Breast epithelium (tissue), 4 donors: ENCODE measurements at regions not wholly inside any gene's neighbourhood (a gene's known extent, or its start where the extent isn't known, plus 50 kb on each side); places are given as distances from the start of the nearest gene placed in this dataset.
A peak's percentile ranks its signal among the peaks of the same experiment; 100 is the strongest.

ENCODE experiments used
- DNase-seq, 2 donors: peaks; one replicate each; pipeline ENCODE4 v3.0.0-alpha.2; 2019; ENCODE audit warnings: low spot score in 2 of 2
- H3K27ac ChIP-seq, 2 donors: fragments of 200-600 bp; sonication (generic) in 1 of 2; one replicate each; pipeline ENCODE4 v1.5.1; 2016 to 2019; ENCODE audit warnings: mild to moderate bottlenecking in 1 of 2
- H3K27me3 ChIP-seq, 2 donors: fragments of 200-600 bp; sonication (generic) in 1 of 2; one replicate each; pipeline versions ENCODE4 v1.5.1 to v1.6.0; 2017 to 2019; ENCODE audit warnings: control low read depth in 1 of 2, mild to moderate bottlenecking in 1 of 2
- H3K36me3 ChIP-seq: fragments of 200-600 bp; one replicate; pipeline ENCODE4 v1.5.1; 2019
- H3K4me1 ChIP-seq, 2 donors: fragments of 200-600 bp; sonication (generic); one replicate each; pipeline ENCODE4 v1.5.1; 2016 to 2019; ENCODE audit warnings: control low read depth in 1 of 2
- H3K4me3 ChIP-seq, 3 donors: fragments of 200-600 bp; sonication (generic); 1 replicate in 2 of 3; 2 replicates in 1 of 3; pipeline ENCODE4 v1.5.1; 2016 to 2019; ENCODE audit warnings: mild to moderate bottlenecking in 3 of 3, moderate library complexity in 2 of 3
- H3K9me3 ChIP-seq, 2 donors: fragments of 200-600 bp; sonication (generic) in 1 of 2; one replicate each; pipeline ENCODE4 v1.5.1; 2016 to 2019; ENCODE audit warnings: control low read depth in 1 of 2
- CTCF ChIP-seq, 3 donors: fragments of 450-650 bp; IDR thresholded peaks; one replicate each; pipeline ENCODE4 v1.5.1; 2016 to 2017; ENCODE audit warnings: antibody characterized with exemption in 3 of 3, mild to moderate bottlenecking in 3 of 3, moderate library complexity in 3 of 3
- POLR2A ChIP-seq: fragments of 450-650 bp; IDR thresholded peaks from one replicate; pipeline ENCODE4 v1.6.1; 2016; ENCODE audit warnings: antibody characterized with exemption, mild to moderate bottlenecking, moderate library complexity
- POLR2AphosphoS5 ChIP-seq, 3 donors: sonication (generic); formaldehyde crosslinking; IDR thresholded peaks; one replicate each; pipeline ENCODE4 v1.6.1; 2017; ENCODE audit warnings: antibody characterized with exemption in 3 of 3
- intact Hi-C: fragments of 100-400 bp; cut with DNase I; formaldehyde crosslinking; loops from one replicate; pipeline ENCODE4 v1.15.1; 2023; ENCODE audit warnings: low total_unique reads

DNA sequence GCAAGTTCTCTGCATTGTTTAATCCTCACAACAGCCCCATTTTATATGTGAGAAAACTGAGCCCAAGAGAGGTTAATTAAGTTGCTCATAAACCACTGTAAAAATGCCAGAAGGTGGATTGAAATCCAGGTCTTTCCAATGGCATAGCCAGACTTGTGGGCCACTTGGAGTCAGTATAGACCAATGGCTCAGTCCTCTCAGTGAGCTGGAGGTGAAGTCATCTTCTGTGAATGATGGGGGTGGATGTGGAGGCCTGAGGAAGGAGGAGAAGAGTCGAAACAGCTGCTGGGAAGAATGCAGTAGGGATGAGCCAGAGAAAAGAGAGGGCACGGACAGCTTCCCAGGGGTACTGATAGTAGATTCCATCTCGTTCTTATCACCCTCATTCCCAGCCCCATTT, 213.4 kb downstream of the SOX9 start:
- Histone ChIP-seq H3K27me3 (no peaks in the 10 kb centered on the region), H3K36me3 (no peaks in the 10 kb centered on the region), H3K4me1 (peaks cover 8% of the 10 kb centered on the region in 2 donors), H3K4me3 (no peak overlapping the region), H3K9me3 (no peaks in the 10 kb centered on the region), H3K27ac (no peak overlapping the region)
- intact Hi-C loops, result no loop called here
- DNase-seq, result no peak
- TF ChIP-seq CTCF (IDR thresholded peaks at IDR 0.05) (no peak), POLR2A (no peak)

- no peak for DNase-seq
- Histone ChIP-seq H3K4me1 (peaks cover 8 to 12% of the 10 kb centered on the region in 2 donors), H3K27me3 (no peaks in the 10 kb centered on the region), H3K4me3 (peak overlapping the region in 1 of 3 donors; percentile 24), H3K9me3 (no peaks in the 10 kb centered on the region), H3K27ac (peak overlapping the region in 1 of 2 donors; percentile 26), H3K36me3 (no peaks in the 10 kb centered on the region)
- intact Hi-C loops, result no loop called here
- TF ChIP-seq POLR2AphosphoS5 (IDR thresholded peaks at IDR 0.05) (no peak), CTCF (IDR thresholded peaks at IDR 0.05) (no peak), POLR2A (no peak)
Measured at GRCh38 chr17:72336026-72336803, 215.4 kb downstream of the SOX9 start.

DNA sequence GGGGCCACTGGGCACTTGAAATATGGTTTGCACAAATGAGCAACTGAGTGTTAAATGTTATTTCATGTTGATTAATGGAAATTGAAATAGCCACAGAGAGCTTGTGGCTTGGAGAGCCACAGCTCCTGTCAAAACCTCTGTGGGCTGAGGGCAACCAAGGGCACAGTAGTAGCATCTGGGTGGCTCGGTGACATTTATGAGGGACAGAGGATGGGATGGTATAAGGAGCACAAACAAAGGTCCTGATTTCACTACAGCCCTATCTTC, 215.9 kb downstream of the SOX9 start:
- DNase-seq, result no peak
- intact Hi-C loops, result no loop called here
- no peak for TF ChIP-seq CTCF (IDR thresholded peaks at IDR 0.05)
- TF ChIP-seq POLR2AphosphoS5 (IDR thresholded peaks at IDR 0.05), result no peak
- TF ChIP-seq POLR2A, result no peak

DNA sequence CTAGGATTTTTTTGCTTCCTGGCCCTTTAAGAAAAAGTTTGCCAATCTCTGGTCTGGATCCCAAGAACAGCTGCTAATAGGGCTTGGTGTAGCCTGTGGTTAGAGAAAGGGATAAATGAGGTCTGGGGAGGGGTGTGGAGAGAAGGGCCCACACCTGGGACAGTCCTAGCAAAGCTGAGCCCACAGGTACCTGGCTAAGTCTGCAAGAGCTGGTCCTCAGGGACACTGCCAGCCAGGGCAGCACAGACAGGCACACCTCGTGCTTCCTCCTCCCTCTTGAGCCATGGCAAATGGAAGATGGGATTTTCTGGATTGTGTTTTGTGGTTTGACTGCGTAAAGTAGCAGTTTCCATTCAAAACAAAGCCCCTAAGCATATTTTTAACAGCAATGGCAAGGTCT, 217.5 kb downstream of the SOX9 start:
- intact Hi-C loops, result no loop called here

More for the DNA sequence above, 215.9 kb downstream of the SOX9 start:
- H3K4me3 ChIP-seq, result no peak overlapping the region
- H3K9me3 ChIP-seq, result no peaks in the 10 kb centered on the region
- H3K36me3 ChIP-seq, result no peaks in the 10 kb centered on the region
- no peak overlapping the region for H3K27ac ChIP-seq
- no peaks in the 10 kb centered on the region for H3K27me3 ChIP-seq
- peaks cover 8 to 12% of the 10 kb centered on the region in 2 donors for H3K4me1 ChIP-seq

DNA sequence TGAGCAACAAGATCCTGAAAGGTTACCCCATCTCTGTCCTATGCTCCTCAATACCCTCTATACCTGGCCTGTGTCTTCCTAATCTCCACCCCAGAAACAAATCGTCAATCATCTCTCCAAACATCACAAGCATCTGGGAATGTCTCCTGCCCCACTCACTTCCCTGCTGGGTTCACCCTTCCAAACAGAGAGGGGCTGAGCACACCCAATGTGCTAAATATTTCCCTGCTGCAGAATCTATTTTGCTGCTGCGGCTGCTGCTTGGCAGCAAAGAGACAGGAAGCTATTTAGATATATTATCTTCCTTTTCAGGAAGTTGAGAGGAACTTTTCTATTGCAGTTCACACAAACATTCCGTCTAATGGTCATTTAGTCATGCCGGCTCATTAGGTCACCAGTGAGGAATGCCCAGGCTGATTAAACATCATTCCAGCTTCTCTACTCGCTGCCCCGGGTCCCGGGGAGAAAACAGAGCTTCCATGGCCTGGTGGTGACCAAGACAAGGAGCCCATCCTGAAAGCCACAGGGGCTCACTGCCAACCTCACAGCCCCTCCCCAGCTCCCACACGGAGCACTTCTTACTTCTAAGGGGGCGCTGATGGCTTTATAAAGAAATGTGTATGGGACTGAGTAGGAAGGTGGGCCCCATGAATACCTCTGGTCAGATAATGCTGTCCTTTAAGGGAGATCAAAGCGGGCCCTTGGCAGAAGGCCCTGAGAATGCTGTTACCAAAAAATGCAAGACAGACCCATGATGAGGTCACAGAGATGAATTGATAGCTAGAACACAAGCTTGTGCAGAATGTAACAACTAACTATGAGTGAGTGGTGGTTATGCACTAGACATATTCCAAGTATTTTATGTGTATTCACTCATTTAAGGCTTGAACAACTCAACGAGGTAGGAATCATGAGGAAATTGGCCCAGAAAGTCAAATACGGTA, 218.3 kb downstream of the SOX9 start:
- H3K4me1 ChIP-seq, result peaks cover 8 to 12% of the 10 kb centered on the region in 2 donors
- H3K27ac ChIP-seq, result peak overlapping the region; percentile 73
- H3K36me3 ChIP-seq, result no peaks in the 10 kb centered on the region
- DNase-seq, result peak in 1 of 2 donors; percentile 48
- intact Hi-C loops, result no loop called here
- H3K4me3 ChIP-seq, result no peak overlapping the region
- no peaks in the 10 kb centered on the region for H3K9me3 ChIP-seq
- TF ChIP-seq POLR2AphosphoS5 (IDR thresholded peaks at IDR 0.05) (no peak), CTCF (IDR thresholded peaks at IDR 0.05) (no peak), POLR2A (no peak)
- H3K27me3 ChIP-seq, result no peaks in the 10 kb centered on the region

More for the DNA sequence above, 217.5 kb downstream of the SOX9 start:
- no peaks in the 10 kb centered on the region for H3K36me3 ChIP-seq
- no peak overlapping the region for H3K4me3 ChIP-seq
- peak overlapping the region; percentile 73 for H3K27ac ChIP-seq
- H3K9me3 ChIP-seq, result no peaks in the 10 kb centered on the region
- no peaks in the 10 kb centered on the region for H3K27me3 ChIP-seq
- peaks cover 8 to 12% of the 10 kb centered on the region in 2 donors for H3K4me1 ChIP-seq
- DNase-seq, result no peak
- TF ChIP-seq POLR2AphosphoS5 (IDR thresholded peaks at IDR 0.05) (no peak), POLR2A (no peak)
